ENCODE measurements at regions not wholly inside any gene's neighbourhood (a gene's known extent, or its start where the extent isn't known, plus 50 kb on each side); places are given as distances from the start of the nearest gene placed in this dataset.

DNA sequence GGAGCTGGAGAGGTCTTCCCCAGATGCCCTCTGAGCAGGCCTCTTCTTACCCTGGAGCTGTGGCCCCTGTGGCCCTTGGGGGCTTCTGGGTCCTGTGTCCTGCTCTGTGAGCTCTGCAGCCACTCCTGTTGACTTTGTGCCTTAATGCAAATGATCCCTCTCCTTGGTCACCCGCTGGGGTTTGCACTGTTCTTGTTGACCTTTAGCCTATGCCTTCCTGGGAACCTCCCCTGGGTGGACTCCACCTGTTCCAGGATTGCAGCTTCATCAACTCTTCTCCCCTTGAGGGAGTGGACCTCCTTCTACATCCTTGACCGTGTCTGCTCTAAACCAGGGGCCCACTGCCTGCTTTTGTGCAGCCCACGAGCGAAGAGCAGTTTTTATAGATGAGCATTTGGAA is 58.6 kb upstream of the CTBP2 start:
- H3K27me3 ChIP-seq (ENCODE audit: control insufficient read depth, insufficient read depth, low read length): no peaks in the 10 kb centered on the region
- H3K27ac ChIP-seq (ENCODE audit: low read length): no peak overlapping the region
- Mint-ChIP-seq H3K36me3 (no peaks in the 10 kb centered on the region), H3K9me3 (no peaks in the 10 kb centered on the region), H3K27me3 (ENCODE audit: low read depth in 2 of 2) (peaks cover 24 to 40% of the 10 kb centered on the region in 2 donors), H3K4me3 (no peak overlapping the region), H3K4me1 (peaks cover 0 to 7% of the 10 kb centered on the region in 2 donors), H3K27ac (peak overlapping the region in 1 of 2 donors; percentile 43)
- no peaks in the 10 kb centered on the region for H3K36me3 ChIP-seq (ENCODE audit: control insufficient read depth, insufficient read depth, low read length)
- WGBS (ENCODE audit: insufficient coverage): 100% methylated on average over 1 of the region's 4 CpGs
- TF ChIP-seq, protein P1, sequence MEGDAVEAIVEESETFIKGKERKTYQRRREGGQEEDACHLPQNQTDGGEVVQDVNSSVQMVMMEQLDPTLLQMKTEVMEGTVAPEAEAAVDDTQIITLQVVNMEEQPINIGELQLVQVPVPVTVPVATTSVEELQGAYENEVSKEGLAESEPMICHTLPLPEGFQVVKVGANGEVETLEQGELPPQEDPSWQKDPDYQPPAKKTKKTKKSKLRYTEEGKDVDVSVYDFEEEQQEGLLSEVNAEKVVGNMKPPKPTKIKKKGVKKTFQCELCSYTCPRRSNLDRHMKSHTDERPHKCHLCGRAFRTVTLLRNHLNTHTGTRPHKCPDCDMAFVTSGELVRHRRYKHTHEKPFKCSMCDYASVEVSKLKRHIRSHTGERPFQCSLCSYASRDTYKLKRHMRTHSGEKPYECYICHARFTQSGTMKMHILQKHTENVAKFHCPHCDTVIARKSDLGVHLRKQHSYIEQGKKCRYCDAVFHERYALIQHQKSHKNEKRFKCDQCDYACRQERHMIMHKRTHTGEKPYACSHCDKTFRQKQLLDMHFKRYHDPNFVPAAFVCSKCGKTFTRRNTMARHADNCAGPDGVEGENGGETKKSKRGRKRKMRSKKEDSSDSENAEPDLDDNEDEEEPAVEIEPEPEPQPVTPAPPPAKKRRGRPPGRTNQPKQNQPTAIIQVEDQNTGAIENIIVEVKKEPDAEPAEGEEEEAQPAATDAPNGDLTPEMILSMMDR (IDR thresholded peaks at IDR 0.05): no peak
- DNase-seq (no peak), ATAC-seq (no peak)
- no peak overlapping the region for H3K4me3 ChIP-seq (ENCODE audit: low read length)
- intact Hi-C loops (cut with micrococcal nuclease): loop anchor here (1.0 kb wide), 1 partner anchor 171 kb away; no protein-coding TSS in a partner anchor
- no peaks in the 10 kb centered on the region for H3K9me3 ChIP-seq (ENCODE audit: control insufficient read depth, insufficient read depth, low read length)
- no peaks in the 10 kb centered on the region for H3K4me1 ChIP-seq (ENCODE audit: control insufficient read depth, insufficient read depth, low read length)

DNA sequence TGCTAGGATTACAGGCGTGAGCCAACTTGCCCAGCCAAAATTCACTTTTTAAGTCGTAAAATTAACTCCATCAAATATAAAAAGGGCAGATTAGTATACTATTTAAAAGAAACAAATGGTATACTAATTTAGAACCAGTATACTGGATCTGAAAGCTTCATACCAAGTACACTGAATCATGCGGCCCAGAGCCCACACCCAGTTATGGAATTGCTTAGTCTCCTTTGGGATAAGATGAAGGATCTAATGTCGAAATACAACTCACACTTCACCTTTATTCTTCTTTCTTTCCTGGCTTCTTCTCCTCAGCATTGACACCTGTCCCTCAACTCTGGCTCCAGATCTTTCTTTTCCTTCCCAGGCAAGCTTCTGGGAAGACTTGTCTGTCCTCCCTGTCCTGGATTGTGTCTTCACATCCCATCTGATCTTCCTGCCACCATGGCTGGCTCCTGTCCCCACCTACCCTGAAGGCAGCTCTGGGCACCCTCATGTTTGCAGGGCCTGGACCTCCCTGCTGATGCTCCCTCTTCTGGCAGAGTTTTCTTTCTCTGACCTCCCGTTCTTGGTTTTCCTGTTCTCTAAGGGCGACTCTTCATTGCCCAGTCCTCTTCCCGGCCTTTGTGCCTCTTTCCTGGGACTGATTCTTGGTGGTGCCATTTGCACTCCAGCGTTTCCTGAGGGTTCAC is 57.8 kb upstream of the CTBP2 start:
- Mint-ChIP-seq H3K4me1 (peaks cover 0 to 7% of the 10 kb centered on the region in 2 donors), H3K27ac (no peak overlapping the region), H3K9me3 (no peaks in the 10 kb centered on the region), H3K36me3 (no peaks in the 10 kb centered on the region), H3K4me3 (no peak overlapping the region), H3K27me3 (ENCODE audit: low read depth in 2 of 2) (peaks cover 24 to 40% of the 10 kb centered on the region in 2 donors)
- ATAC-seq (peak in 1 of 3 donors; percentile 40), DNase-seq (no peak)
- Histone ChIP-seq H3K4me3 (ENCODE audit: low read length) (no peak overlapping the region), H3K27me3 (ENCODE audit: control insufficient read depth, insufficient read depth, low read length) (no peaks in the 10 kb centered on the region), H3K36me3 (ENCODE audit: control insufficient read depth, insufficient read depth, low read length) (no peaks in the 10 kb centered on the region), H3K9me3 (ENCODE audit: control insufficient read depth, insufficient read depth, low read length) (no peaks in the 10 kb centered on the region), H3K4me1 (ENCODE audit: control insufficient read depth, insufficient read depth, low read length) (no peaks in the 10 kb centered on the region), H3K27ac (ENCODE audit: low read length) (no peak overlapping the region)
- 59% methylated on average over 6 of the region's 8 CpGs for WGBS (ENCODE audit: insufficient coverage)
- TF ChIP-seq, protein P1 (IDR thresholded peaks at IDR 0.05): no peak
- intact Hi-C loops (cut with micrococcal nuclease): loop anchor here (1.0 kb wide), 1 partner anchor 170 kb away; no protein-coding TSS in a partner anchor

- TF ChIP-seq, protein P1 (IDR thresholded peaks at IDR 0.05): no peak
- Histone ChIP-seq H3K9me3 (ENCODE audit: control insufficient read depth, insufficient read depth, low read length) (no peaks in the 10 kb centered on the region), H3K4me3 (ENCODE audit: low read length) (no peak overlapping the region), H3K27me3 (ENCODE audit: control insufficient read depth, insufficient read depth, low read length) (no peaks in the 10 kb centered on the region), H3K4me1 (ENCODE audit: control insufficient read depth, insufficient read depth, low read length) (no peaks in the 10 kb centered on the region), H3K36me3 (ENCODE audit: control insufficient read depth, insufficient read depth, low read length) (no peaks in the 10 kb centered on the region), H3K27ac (ENCODE audit: low read length) (no peak overlapping the region)
- WGBS (ENCODE audit: insufficient coverage): 70% methylated on average over 5 of the region's 5 CpGs
- intact Hi-C loops (cut with micrococcal nuclease): no loop called here
- ATAC-seq (no peak), DNase-seq (no peak)
- H3K4me3 Mint-ChIP-seq: no peak overlapping the region
- no peaks in the 10 kb centered on the region for H3K36me3 Mint-ChIP-seq
- H3K4me1 Mint-ChIP-seq: peaks cover 0 to 7% of the 10 kb centered on the region in 2 donors
- H3K27me3 Mint-ChIP-seq (ENCODE audit: low read depth in 2 of 2): peaks cover 24 to 33% of the 10 kb centered on the region in 2 donors
- no peaks in the 10 kb centered on the region for H3K9me3 Mint-ChIP-seq
- no peak overlapping the region for H3K27ac Mint-ChIP-seq
Measured at GRCh38 chr10:125216861-125217260, 56.5 kb upstream of the CTBP2 start.

- ATAC-seq (no peak), DNase-seq (no peak)
- Mint-ChIP-seq H3K4me3 (no peak overlapping the region), H3K27me3 (ENCODE audit: low read depth in 2 of 2) (peaks cover 21 to 27% of the 10 kb centered on the region in 2 donors), H3K27ac (no peak overlapping the region), H3K4me1 (peaks cover 0 to 7% of the 10 kb centered on the region in 2 donors), H3K36me3 (no peaks in the 10 kb centered on the region), H3K9me3 (no peaks in the 10 kb centered on the region)
- Histone ChIP-seq H3K4me1 (ENCODE audit: control insufficient read depth, insufficient read depth, low read length) (no peaks in the 10 kb centered on the region), H3K4me3 (ENCODE audit: low read length) (no peak overlapping the region), H3K27me3 (ENCODE audit: control insufficient read depth, insufficient read depth, low read length) (no peaks in the 10 kb centered on the region), H3K9me3 (ENCODE audit: control insufficient read depth, insufficient read depth, low read length) (no peaks in the 10 kb centered on the region), H3K36me3 (ENCODE audit: control insufficient read depth, insufficient read depth, low read length) (no peaks in the 10 kb centered on the region), H3K27ac (ENCODE audit: low read length) (no peak overlapping the region)
- WGBS (ENCODE audit: insufficient coverage): 79% methylated on average over 3 of the region's 3 CpGs
- TF ChIP-seq, protein P1 (IDR thresholded peaks at IDR 0.05): no peak
- intact Hi-C loops (cut with micrococcal nuclease): no loop called here
Measured at GRCh38 chr10:125216309-125216708, 55.9 kb upstream of the CTBP2 start.
